ENCODE measurements at regions not wholly inside any gene's neighbourhood (a gene's known extent, or its start where the extent isn't known, plus 50 kb on each side); places are given as distances from the start of the nearest gene placed in this dataset.
"Not testable (repeated sequence)": the region's sequence is repeated elsewhere in the genome, so short reads cannot be mapped to it uniquely, and the experiment has no call there.

- H3K4me3 ChIP-seq: no peak overlapping the region
- H3K27ac ChIP-seq: no peak overlapping the region
- no peak for DNase-seq
- intact Hi-C loops (cut with DNase I): no loop called here
- H3K4me1 ChIP-seq: no peaks in the 10 kb centered on the region
- H3K9me3 ChIP-seq: no peaks in the 10 kb centered on the region
- H3K27me3 ChIP-seq: no peaks in the 10 kb centered on the region
- no peaks in the 10 kb centered on the region for H3K36me3 ChIP-seq
- TF ChIP-seq CTCF (IDR thresholded peaks at IDR 0.05): no peak
- no peak for ATAC-seq
Measured at GRCh38 chr9:29609282-29609681, 2036.0 kb upstream of the C9orf72 start.

GRCh38 chr9:29613773-29614172, 2040.5 kb upstream of the C9orf72 start:
- Histone ChIP-seq H3K36me3 (no peaks in the 10 kb centered on the region), H3K4me3 (no peak overlapping the region), H3K9me3 (no peaks in the 10 kb centered on the region), H3K27me3 (no peaks in the 10 kb centered on the region), H3K4me1 (no peaks in the 10 kb centered on the region), H3K27ac (no peak overlapping the region)
- intact Hi-C loops (cut with DNase I): no loop called here
- TF ChIP-seq CTCF (IDR thresholded peaks at IDR 0.05): no peak
- ATAC-seq: no peak
- no peak for DNase-seq

DNA sequence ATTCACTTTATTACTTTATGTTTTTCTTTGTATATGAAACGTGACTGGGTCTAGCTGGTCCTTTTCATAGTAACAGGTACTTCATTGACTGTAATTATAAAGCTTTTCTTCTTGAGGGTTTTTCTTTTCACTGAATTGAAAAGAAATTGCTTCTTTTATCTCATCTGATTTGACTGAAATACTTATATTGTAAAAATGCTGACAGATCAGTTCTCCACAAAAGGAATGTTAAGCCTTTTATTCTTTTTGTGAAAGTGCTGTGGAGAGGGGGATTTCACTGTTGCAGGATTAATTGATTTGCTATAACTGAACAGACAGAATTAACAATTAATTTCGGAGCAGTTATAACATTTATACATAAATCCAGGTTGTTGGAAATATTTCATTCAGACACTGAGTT, 2043.6 kb upstream of the C9orf72 start:
- Histone ChIP-seq H3K36me3 (no peaks in the 10 kb centered on the region), H3K27ac (no peak overlapping the region), H3K4me1 (no peaks in the 10 kb centered on the region), H3K27me3 (no peaks in the 10 kb centered on the region), H3K9me3 (no peaks in the 10 kb centered on the region), H3K4me3 (no peak overlapping the region)
- no peak for ATAC-seq
- DNase-seq: no peak
- TF ChIP-seq CTCF (IDR thresholded peaks at IDR 0.05): no peak
- intact Hi-C loops (cut with DNase I): no loop called here

DNA sequence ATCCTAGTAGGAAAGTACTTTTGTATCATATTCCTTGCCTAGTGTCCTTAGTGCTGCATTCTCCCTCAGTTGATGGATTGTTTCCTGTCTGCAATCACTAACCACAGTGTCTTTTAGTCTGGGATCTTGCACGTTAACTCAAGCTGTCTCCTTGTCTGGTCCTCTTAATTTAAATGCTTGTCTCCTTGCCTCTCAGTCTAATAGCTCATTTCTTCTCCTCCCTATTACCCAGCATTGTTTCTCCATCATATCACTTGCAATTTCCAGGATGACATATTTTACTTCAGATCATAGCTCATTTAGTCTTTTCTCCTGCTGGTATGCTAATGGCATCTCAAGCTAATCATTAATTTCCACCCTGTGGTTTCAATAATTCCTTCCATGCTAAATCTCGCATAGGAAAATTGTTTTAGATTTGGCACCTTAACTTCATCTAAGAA, 2052.0 kb upstream of the C9orf72 start:
- no peak for DNase-seq
- TF ChIP-seq CTCF (IDR thresholded peaks at IDR 0.05): no peak
- intact Hi-C loops (cut with DNase I): no loop called here

DNA sequence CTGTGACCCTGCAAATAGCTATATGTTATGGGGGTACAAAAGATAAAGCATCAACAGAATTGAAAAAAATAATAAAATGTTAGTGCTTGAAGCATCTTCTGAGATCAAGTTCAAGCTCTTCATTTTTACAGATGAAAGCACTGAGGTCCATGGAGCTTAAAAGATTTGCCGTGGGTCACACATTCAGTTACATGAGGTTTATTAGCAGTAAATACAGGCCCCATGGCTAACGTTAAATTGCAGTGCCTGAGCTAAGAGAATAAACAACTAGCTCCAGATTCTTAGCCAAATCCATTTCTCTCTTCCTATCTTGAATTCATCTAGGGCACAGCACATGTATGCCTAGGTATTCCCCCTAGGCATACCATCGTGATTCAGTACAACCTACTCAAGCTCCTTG, 2052.7 kb upstream of the C9orf72 start:
- Histone ChIP-seq H3K27me3 (no peaks in the 10 kb centered on the region), H3K4me1 (no peaks in the 10 kb centered on the region), H3K4me3 (no peak overlapping the region), H3K27ac (no peak overlapping the region), H3K36me3 (no peaks in the 10 kb centered on the region), H3K9me3 (no peaks in the 10 kb centered on the region)
- TF ChIP-seq CTCF (IDR thresholded peaks at IDR 0.05): no peak
- DNase-seq: no peak
- ATAC-seq: no peak
- intact Hi-C loops (cut with DNase I): no loop called here

More for the DNA sequence above, 2052.0 kb upstream of the C9orf72 start:
- Histone ChIP-seq H3K27ac (no peak overlapping the region), H3K36me3 (no peaks in the 10 kb centered on the region), H3K4me1 (no peaks in the 10 kb centered on the region), H3K4me3 (no peak overlapping the region), H3K9me3 (no peaks in the 10 kb centered on the region), H3K27me3 (no peaks in the 10 kb centered on the region)
- ATAC-seq: no peak

- H3K27ac ChIP-seq; H3K4me3 ChIP-seq; intact Hi-C loops (cut with DNase I); ATAC-seq; H3K27me3 ChIP-seq; DNase-seq; H3K9me3 ChIP-seq; H3K36me3 ChIP-seq; H3K4me1 ChIP-seq: not testable (repeated sequence)
Measured at GRCh38 chr9:29628856-29629255, 2055.6 kb upstream of the C9orf72 start.
